ENCODE measurements at regions not wholly inside any gene's neighbourhood (a gene's known extent, or its start where the extent isn't known, plus 50 kb on each side); places are given as distances from the start of the nearest gene placed in this dataset.
"Not testable (repeated sequence)": the region's sequence is repeated elsewhere in the genome, so short reads cannot be mapped to it uniquely, and the experiment has no call there.

GRCh38 chr2:37759989-37760388, 88.5 kb upstream of the CDC42EP3 start:
- DNase-seq: not testable (repeated sequence)

DNA sequence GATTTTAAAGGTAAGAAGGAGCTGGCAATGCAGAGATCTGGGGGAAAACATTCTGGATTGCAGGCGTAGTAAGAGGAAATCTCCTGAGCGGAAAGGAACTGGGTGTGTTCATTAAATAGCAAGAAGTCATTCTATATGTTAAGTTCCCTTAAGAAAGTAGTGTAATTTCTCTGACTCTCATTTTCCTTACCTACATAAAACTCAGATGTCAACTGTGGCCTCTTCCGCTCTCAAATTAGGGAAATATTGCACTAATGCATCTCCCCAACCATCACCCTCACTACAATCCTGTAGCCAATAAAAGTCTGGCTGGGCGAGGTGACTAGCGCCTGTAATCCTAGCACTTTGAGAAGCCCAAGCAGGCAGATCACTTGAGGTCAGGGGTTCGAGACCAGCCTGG, 89.0 kb upstream of the CDC42EP3 start:
- no peak for DNase-seq

DNA sequence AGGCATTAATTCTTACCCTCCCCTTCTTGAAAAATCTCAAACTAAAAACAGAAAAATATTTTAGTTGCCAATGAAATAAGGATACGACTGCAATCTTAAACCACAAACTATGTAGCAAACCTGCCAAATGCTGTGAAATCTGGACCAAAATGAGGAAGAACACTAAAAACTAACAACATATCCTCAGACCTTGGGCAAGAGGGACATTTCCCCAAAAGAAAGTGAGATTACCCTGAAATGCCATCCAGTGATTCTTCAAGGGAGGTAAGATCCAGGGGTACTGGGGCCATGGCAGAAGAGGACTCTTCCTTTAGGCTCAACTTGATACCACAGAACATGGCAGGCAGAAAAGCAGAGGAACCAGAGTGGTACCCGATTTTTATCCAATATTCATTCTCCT, 90.8 kb upstream of the CDC42EP3 start:
- DNase-seq: not testable (repeated sequence)

GRCh38 chr2:37764739-37765138, 93.3 kb upstream of the CDC42EP3 start:
- DNase-seq: no peak

GRCh38 chr2:37766106-37766505, 94.7 kb upstream of the CDC42EP3 start:
- DNase-seq: no peak

- DNase-seq: no peak
Measured at GRCh38 chr2:37767046-37767445, 95.6 kb upstream of the CDC42EP3 start.

- DNase-seq: no peak
Measured at GRCh38 chr2:37767959-37768925, 96.8 kb upstream of the CDC42EP3 start.

- DNase-seq: no peak
Measured at GRCh38 chr2:37769551-37769950, 98.1 kb upstream of the CDC42EP3 start.

GRCh38 chr2:37770797-37771196, 99.4 kb upstream of the CDC42EP3 start:
- DNase-seq: no peak

- DNase-seq: no peak
Measured at GRCh38 chr2:37771600-37772088, 100.2 kb upstream of the CDC42EP3 start.

- DNase-seq: no peak
Measured at GRCh38 chr2:37773371-37774130, 102.1 kb upstream of the CDC42EP3 start.

GRCh38 chr2:37774171-37774944, 102.9 kb upstream of the CDC42EP3 start:
- not testable (repeated sequence) for DNase-seq

GRCh38 chr2:37774976-37775907, 103.8 kb upstream of the CDC42EP3 start:
- DNase-seq: no peak

DNA sequence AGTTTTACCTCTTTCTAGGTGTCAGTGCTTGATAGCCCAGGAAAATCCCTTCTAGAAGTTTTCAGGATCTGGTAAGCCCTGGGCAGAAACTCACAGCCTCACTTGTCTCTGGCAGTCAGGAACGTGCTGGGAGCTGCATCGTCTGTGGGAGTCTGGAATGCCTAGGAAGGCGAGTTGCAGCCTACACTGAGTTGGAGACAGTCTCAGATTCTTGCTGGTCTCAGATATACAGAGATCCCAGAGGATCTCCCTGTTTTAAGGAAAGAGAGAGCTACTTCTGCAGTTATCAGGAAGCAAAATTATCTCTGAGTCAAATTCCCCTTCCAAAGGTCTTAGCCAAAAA, 104.4 kb upstream of the CDC42EP3 start:
- DNase-seq: no peak

DNA sequence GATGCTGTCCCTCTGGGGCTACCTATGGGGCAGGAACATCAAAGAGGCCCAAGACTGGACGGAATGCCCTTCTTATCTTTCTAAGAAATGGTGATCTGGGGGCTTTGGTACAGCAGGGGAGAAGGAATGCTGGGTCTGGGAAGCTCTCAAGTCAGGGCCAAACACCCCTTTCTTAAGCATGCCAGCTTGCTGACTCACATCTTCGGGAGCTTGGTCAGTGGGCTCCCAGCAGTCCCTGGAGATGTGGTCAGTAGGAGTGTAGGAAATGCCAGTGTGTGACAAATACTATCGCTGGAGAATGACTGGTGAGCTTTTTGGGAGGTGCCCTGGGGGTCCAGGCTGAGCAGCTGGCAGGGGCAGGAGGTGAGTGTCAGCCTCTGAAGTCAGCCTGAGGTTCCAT, 105.0 kb upstream of the CDC42EP3 start:
- DNase-seq: no peak

GRCh38 chr2:37779139-37779538, 107.7 kb upstream of the CDC42EP3 start:
- DNase-seq: no peak

DNA sequence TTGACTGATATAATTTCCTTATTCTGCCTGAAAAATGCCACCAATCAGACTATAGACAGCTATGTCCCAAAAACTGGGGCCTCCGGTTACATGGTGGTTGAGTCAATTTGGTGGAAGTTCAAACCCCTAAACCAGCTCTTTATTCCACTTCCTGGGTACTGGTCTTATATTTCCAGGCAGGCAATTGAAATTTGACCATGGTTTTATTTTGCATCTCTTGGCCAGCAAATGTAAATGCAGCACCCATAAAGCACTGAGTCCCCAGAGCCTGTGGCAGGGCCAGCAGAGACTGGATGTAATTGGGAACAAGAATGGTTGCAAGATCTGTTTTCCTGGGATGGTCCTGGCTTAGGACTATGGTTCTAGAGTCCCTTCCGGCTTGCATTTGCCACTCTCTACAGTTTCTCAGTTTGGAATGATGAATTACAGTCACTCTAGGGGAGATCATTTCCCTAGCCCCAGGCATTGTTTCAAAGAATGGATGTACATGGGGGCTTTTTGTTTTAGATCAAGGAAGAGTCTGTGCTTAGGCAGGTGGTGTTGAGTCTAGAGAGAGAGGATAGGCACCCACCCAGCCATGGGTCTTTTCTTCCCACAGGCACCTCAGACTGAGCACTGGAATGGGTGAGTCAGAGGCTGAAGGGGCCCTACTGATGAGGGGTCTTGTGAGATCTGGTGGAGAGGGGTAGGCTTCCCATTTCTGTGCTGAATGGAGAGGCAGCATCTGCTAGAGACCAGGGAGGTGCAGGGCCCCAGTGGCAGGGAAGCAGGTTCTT, 108.4 kb upstream of the CDC42EP3 start:
- no peak for DNase-seq

GRCh38 chr2:37780387-37780676, 108.9 kb upstream of the CDC42EP3 start:
- no peak for DNase-seq

GRCh38 chr2:37781028-37781427, 109.6 kb upstream of the CDC42EP3 start:
- no peak for DNase-seq

- DNase-seq: no peak
Measured at GRCh38 chr2:37782155-37782673, 110.8 kb upstream of the CDC42EP3 start.

DNA sequence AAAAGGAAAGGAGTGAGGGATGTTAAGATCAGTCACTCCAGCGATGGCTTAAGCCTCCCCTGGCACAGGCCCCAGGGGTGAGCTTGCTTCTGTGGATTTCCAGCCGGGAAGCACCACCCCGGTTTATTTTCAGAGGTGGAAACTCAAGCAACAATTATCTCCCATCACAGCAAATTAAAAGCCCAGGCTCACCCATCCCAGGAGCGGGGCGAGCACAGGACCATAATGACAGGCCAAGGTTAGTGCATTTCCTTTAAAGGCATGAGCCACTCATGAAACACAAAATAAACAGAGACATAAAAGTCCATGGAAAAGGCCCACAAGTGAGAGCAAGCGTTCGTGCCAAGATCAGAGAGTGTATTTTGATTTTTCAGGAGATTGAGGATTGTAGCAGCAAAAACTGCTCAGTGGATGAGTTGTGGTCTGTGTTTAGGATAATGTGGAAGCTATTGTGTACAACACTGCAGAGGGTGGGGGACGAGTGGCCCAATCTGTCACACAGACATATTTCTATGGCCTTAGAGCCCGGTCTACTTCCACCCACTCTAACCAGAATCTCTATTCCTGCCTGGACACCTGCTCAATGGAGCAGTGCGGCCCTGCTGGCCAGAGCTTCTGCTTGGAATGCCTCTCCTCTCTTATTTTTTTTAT, 111.4 kb upstream of the CDC42EP3 start:
- DNase-seq: no peak

Measured in activated CD4-positive, alpha-beta T cell treated with anti-CD3 and anti-CD28 coated beads, Interleukin-10, Interleukin-2, amounts not matched to agents 100 ng/mL and 50 ng/mL, durations not matched to agents 16 hours and 8 hours (primary cell).